KG1 (cell line): ENCODE measurements at regions not wholly inside any gene's neighbourhood (a gene's known extent, or its start where the extent isn't known, plus 50 kb on each side); places are given as distances from the start of the nearest gene placed in this dataset.
"Not testable (repeated sequence)": the region's sequence is repeated elsewhere in the genome, so short reads cannot be mapped to it uniquely, and the experiment has no call there.

Experiments
- DNase-seq: peaks from one replicate; lab custom pipeline; 2025; lab: John Stamatoyannopoulos, UW

DNA sequence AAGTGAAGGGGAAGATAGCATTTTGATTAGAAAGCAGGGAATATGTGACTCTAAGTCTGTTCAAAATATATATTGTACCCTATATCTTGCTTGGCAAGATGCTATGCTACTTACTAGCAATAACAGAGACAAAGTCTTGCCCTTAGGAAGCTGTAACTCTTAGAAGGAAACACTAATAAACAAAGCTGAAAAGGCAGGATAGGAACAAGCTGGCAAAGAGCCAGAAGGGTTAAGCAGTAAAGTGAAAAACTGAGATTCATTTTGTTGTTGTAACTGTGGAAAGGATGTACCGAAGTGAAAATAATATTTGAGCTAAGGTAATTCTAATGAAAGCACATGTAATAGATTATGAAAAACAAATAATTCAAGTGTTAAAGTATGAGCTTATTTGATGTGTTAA lies 527.1 kb upstream of the FLRT2 start:
- DNase-seq = no peak

- DNase-seq = no peak
Observed at GRCh38 chr14:85003805-85004204, 526.1 kb upstream of the FLRT2 start.

GRCh38 chr14:85009506-85009905 lies 520.4 kb upstream of the FLRT2 start:
- no peak for DNase-seq

DNA sequence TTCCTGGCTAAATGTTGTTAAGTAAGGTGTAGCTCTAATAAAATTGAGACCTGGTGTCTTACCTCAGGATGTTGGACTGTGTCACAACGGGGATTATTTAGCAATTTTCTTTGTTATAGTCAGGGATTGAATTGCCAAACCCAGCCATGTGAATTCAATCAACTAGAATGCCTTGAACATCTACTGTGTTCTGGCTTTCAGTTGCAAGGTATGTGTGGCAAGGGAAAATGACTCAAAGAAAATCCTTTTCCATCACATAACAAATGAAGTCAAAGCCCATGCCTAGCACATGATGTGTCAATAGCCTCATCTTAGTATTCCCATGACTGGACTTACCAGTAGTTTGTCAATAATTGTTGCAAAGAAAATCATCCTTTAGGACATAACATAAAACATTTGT lies 519.8 kb upstream of the FLRT2 start:
- no peak for DNase-seq

DNA sequence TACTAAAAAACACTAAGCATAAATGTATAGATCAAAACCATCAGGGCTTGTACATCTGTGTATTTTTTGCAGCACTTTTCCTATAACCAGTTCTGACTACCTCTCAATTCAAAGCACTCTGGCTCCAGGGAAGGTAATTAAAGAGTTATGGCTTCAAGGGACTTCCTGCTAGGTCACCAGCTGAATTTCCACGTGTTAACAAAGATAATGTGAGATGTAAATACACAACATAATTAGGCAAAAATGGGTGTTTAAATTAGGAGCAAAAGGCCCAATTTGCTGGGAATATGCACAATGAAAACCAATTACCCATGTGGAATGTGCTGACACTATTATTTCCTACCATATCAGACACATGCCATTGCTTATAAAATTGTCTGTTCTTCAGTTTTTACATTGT lies 513.4 kb upstream of the FLRT2 start:
- no peak for DNase-seq

DNA sequence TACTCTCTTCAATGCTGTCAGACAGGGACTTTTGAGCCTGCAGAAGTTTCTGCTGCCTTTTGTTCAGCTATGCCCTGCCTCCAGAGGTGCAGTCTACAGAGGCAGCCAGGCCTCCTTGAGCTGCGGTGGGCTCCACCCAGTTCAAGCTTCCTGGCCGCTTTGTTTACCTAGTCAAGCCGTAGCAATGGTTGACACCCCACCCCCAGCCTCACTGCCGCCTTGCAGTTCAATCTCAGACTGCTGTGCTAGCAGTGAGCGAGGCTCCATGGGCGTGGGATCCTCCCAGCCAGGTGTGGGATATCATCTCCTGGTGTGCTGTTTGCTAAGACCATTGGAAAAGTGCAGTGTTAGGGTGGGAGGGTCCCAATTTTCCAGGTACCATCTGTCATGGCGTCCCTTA lies 506.1 kb upstream of the FLRT2 start:
- not testable (repeated sequence) for DNase-seq

DNA sequence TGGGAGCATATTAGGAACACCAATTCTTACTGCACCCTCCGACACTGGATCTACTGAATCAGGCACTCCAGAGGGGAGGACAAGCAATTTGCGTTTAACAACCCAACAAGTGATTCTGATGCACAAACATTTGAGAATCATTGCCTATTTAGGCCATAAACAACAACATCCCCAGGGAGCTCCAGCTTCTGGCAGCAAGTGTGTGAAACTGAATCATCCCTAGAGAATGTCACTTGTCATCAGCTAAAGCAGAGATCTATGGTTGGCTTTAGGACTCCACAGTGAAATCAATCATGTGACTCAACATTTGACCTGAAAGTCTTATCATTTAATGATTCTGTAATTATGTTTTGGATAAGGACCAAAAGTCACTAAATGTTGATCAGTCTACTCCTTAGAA lies 505.0 kb upstream of the FLRT2 start:
- DNase-seq = no peak

DNA sequence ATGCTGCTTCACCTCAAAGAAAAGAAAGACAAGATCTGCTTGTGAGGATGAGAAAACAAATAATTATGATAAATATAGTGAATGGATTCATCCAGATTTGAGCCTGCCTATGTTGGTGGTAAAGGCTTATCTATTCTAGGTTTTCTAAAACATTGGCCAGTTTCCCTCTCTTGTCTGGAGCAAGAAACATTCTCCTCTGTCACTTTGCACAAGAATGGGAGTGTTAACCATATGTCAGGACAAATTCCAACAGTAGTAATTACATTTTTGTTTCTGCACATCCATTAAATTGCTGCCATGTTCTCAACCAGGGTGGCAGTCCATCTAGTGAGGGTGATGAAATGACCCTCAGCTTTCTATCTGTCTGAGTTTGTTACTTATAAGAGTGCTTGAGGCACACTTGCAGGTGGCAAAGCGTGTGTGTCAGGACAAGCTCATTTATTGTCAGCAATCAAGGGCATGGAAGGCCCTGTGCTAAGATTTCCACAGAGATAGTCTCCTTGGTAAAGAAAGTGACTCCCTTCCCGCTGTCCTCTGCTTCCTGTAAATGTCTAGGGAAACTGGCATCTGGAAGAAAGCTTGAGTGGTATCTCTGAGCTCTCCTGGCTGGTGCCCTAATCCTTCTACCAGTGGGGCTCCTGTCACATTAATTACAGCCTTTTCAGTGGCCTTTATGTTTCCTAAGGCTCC lies 502.1 kb upstream of the FLRT2 start:
- DNase-seq = no peak

- DNase-seq = no peak
Observed at GRCh38 chr14:85037411-85037810, 492.5 kb upstream of the FLRT2 start.

DNA sequence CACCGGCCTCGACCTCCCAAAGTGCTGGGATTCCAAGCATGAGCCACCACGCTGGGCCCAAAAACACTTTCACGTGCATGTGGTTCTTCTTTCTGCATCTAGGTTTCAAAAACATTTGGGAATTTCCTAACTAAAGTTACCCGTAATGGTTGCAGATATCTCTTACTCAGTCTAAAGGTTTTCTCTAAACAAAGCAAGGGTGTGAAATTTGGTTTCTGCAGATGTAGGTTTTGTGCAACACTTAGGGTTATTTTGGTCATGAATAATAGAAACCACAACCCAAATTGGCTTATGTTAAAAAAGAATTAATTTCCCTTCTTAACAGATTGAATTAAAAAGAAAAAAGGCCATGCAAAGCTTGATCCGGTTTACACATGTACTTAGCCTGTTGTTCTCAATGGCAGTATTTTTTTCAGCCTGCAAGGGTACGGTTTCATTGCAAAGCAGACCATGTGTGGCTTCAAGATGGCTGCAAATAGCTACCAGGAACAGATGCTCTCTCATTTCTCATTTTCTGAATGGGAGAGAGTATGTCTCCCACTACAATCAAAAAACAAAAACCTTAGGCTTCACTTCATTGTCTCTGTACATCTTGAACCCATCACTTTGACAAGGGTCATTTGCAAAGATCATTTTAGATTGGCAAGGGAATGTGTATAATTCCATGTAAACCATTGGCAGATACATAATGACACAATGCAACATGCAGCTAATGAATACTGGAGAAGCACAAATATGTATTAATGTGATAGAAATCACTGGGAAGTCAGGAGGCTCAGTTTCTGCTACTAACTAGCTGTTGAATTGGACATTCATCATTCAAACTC lies 491.2 kb upstream of the FLRT2 start:
- no peak for DNase-seq

GRCh38 chr14:85039353-85039626 lies 490.7 kb upstream of the FLRT2 start:
- DNase-seq = no peak

GRCh38 chr14:85040046-85040685 lies 489.8 kb upstream of the FLRT2 start:
- no peak for DNase-seq

DNA sequence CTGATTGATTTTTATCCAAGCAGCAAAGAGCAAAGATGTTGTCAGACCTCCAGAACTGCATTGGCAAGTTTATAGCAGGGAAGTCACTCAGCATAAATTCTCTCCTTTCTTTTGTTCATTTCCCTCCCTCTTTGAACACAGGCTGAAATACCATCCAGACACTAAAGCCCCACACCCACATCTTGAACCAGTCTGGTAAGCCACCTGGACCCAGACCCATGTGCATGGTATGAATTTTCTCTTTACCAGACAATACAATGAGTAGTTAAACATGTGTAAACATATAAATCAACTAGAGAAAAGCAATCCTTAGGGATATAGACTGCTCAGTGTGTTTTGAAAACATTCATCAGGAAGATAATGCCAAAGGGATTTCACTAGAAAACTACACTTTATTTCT lies 488.3 kb upstream of the FLRT2 start:
- DNase-seq = no peak

- DNase-seq = no peak
Observed at GRCh38 chr14:85042301-85042700, 487.6 kb upstream of the FLRT2 start.

DNA sequence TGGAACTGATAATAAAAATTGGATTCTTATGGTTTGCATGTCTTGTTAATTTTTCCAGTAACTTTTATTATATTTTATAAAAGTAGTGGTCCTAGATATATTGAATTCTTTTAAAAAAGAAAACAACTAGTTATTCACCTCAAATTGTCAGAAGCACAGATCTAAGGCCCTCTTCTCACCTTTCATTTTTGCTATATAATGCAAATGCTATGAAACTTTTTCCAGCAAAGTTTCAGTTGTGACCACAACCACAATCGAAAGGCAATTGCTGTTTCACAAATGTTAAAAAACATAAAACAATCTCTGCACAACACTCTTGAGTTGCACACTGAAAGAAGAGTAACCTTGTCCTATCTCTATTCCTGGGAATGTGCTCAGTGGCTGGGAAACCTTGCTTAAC lies 479.8 kb upstream of the FLRT2 start:
- DNase-seq = no peak

GRCh38 chr14:85052646-85053045 lies 477.3 kb upstream of the FLRT2 start:
- DNase-seq = no peak

DNA sequence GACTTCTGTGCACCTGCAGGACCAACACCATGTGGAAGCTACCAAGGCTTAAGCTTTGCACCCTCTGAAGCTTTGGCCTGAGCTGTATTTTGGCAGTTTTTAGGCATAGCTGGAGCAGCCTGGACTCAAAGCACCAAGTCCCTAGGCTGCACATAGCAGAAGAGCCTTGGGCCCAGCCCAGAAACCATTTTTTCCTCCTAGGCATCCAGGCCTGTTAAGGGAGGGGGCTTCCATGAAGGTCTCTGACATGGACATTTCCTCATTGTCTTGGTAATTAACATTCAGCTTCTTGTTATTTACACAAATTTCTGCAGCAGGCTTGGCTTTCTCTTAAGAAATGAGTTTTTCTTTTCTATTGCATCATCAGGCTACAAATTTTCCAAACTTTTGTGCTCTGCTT lies 475.8 kb upstream of the FLRT2 start:
- no peak for DNase-seq

GRCh38 chr14:85056267-85056666 lies 473.7 kb upstream of the FLRT2 start:
- no peak for DNase-seq

DNA sequence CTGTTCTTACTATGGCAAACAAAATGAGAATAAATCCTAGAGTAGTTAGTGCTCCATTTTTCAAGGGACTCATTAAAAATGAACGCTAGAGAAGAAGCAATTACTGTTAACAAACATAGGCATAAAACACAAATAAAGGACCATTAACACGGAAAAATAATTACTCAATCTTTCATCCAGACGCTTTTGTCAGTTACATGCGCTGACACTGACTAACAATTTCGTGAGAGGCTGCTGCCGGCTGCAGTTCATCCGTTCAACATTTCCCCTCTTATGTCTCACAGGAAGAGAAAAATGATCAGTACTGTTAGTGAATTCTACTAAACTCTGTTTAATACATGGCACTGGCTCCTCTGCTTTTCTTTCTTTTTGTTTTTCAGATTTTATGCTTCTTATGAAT lies 472.7 kb upstream of the FLRT2 start:
- DNase-seq = no peak

- DNase-seq = no peak
Observed at GRCh38 chr14:85058150-85058549, 471.8 kb upstream of the FLRT2 start.

GRCh38 chr14:85060121-85060520 lies 469.8 kb upstream of the FLRT2 start:
- no peak for DNase-seq

DNA sequence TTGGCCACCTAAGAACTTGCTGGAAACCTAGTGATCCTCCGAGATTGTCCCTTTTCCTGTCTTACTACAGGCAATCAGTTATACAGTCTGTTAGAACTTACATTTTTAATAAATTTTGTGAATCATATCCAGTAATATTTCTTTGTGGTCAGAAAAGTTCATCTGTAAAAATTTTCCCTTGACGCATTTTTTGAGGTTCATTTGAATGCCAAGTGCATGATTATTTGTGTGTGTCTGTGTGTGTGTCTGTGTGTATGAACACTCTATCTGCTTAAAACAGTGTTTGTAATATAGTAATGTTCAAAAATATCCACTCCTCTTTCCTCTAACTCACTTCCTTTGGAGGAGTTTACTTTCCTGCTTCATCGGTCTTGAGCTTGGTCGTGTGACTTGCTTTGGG lies 468.7 kb upstream of the FLRT2 start:
- no peak for DNase-seq

DNA sequence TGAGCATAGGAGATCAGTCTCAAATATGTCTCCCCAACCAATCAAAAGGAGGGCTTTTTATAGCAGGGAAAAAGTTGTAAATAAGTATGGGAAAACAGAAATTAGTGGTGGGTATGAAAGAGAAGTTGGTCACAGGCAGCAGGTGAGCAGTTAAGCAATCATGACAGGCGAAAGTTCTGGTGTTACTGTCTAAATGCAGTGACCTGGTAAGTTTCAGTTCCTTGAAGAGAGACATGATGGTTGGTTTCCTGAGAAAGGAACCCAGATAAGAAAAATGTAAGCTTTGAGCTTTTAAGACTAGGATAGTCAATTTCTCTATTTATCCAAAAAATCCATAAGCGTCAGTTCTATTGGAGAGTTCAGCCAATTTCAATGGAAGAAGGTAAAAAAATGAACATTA lies 466.2 kb upstream of the FLRT2 start:
- DNase-seq = no peak

- DNase-seq = no peak
Observed at GRCh38 chr14:85071447-85071846, 458.5 kb upstream of the FLRT2 start.
